ENCODE measurements at regions not wholly inside any gene's neighbourhood (a gene's known extent, or its start where the extent isn't known, plus 50 kb on each side); places are given as distances from the start of the nearest gene placed in this dataset.

DNA sequence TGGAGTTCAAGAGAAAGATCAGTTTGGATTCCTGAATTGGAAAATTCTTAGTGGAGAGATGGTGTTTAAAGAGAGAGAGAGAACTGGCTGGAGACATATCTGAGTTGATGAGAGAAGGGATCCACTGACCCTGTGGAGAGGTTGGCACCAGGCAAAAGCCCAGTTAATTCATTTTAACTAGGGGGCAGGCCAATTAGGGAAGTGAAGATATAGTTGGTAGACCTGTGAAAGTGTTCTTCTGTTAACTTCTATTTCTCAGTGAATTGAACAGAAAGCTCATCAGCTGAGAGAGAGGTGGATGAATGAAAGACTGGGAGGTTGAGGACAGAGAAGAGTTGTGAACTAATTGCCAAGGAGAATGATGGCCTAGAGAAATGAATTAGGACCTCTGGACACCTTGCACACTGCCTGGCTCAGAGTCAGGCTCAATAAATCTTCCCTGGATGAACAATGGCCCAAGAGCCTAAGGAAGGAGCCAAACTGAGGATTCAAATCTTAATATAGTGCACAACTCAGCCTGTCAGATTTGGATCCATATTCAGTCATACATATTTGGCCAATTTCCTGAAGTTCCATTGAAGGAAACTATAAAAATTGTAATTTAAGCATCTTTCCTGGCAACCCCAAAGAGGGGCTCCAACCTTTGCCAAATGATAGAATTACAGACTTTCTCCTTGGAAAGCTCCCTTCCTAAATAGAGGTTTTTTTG, 82.2 kb upstream of the RMDN2 start:
- DNase-seq = no peak

GRCh38 chr2:37843556-37843955, 81.5 kb upstream of the RMDN2 start:
- no peak for DNase-seq

- DNase-seq = no peak
Observed at GRCh38 chr2:37846207-37846606, 78.9 kb upstream of the RMDN2 start.

DNA sequence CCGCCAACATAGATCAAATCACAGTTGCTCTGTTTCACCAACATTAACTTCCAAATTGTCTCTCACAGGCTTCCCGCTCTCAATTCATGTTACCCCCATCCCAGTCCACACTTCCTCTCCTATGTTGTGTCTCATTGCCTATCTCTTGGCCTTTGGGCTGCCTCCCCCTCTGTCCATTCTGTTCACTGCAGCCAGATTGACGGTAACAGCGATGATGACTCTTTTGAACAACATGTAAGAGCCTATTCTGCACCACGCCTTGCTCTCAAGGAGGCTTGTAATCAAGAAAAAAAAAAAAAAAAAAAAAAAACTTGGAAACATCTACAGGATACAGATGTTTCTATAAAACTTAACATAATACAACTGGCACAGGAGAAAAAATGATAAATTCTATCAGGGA, 77.3 kb upstream of the RMDN2 start:
- DNase-seq = no peak

DNA sequence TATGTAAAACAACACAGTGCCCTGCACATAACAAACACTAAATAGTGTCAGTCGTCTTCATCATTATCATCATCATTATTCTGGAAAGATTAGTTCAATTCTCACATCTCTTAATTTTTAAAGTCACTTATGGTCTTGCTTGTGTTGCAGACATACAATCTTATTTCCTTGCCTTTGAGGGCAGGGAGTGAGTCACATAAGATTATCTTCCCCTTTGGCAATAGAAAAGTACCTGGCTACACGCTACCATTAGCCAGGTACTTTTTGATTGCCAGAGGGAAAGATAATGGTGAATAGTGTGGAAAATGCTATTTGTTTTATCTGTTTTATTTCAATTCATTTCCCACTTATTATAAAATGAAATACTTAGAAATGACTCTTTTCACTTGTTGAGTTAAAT, 76.6 kb upstream of the RMDN2 start:
- DNase-seq = no peak

DNA sequence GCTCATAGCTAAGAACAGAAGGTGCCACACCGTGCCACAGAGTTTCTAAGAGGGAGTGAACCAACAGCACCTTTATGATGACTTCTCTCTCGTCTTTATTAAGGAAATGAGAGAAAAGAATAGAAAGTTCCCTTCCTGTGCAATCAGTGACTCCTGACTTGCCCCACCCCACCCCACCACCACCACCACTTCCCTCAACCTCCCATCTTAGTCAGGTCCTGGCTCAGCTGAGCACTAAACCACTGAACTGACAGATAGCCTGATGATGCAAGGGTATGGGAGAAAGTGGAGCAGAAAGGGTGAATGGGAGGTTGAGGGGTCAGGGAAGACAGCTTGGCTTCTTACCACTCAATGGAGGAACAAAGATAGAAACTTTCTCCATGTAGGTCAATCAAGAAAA, 75.2 kb upstream of the RMDN2 start:
- DNase-seq = no peak

- DNase-seq = no peak
Observed at GRCh38 chr2:37851428-37851827, 73.7 kb upstream of the RMDN2 start.

GRCh38 chr2:37851828-37852584, 73.1 kb upstream of the RMDN2 start:
- no peak for DNase-seq

- DNase-seq = no peak
Observed at GRCh38 chr2:37852585-37853014, 72.5 kb upstream of the RMDN2 start.

DNA sequence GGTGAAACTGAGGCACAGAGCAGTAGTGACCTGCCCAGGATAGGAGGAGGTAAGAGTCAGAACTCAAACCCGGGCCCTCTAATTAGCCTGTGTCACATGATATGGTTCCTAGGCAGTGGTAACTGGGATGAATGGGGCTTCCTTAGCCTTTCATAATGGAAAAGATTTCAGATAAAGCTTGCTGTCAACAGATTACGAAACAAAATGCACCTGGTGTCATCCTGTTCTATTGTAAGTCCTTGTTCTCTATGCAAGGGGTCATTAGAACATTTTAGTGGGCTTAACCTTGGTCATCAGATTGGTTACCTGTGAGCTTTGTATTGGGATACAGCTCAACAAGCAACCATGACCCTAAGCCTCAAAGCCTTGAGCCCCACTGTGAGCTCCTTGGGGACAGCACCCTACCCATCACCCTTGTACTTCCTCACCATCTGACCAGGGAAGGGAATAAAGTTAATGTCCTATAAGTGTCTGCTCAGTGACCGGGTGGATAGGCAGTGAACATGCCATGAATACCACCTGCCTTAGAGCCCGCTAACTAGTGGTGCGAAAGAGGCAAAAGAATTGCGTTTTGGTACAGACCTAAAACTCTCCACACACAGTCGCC, 70.3 kb upstream of the RMDN2 start:
- no peak for DNase-seq

DNA sequence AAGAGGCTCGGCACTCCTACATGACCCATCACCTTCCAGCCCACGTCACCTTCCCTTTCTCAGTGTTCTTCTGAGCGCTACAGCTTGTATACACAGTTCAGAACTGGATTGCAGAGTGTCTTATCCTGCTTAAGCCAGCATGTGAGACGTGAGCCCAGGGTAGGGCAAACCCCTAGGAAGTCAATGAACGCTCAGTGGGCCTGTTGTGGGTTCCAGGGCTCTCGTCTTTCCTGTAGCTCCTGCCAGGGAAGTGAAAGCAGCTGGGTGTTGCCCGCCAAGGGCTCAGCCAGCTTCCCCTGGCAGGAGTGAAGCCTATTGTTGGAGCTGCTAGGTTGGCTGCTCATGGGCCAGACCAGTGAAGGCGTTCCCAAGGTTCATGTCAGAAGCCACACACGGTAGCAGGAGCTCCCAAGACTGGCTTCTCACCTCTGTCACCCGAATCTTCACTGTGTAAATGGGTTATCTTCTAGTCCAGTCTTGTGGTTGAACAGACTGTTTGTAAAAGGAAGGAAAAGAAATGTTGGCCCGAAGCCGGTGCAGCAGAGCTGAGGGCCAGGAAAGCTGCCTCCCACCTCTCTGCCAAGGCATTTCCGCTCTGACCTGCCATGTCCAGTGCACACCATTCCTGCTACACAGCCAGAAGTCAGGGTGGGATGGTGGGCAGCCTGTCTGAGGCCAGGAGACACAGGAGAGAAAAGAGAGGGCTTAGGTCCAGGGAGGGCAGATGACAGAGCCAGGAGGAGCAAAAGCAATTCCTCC, 69.6 kb upstream of the RMDN2 start:
- no peak for DNase-seq

DNA sequence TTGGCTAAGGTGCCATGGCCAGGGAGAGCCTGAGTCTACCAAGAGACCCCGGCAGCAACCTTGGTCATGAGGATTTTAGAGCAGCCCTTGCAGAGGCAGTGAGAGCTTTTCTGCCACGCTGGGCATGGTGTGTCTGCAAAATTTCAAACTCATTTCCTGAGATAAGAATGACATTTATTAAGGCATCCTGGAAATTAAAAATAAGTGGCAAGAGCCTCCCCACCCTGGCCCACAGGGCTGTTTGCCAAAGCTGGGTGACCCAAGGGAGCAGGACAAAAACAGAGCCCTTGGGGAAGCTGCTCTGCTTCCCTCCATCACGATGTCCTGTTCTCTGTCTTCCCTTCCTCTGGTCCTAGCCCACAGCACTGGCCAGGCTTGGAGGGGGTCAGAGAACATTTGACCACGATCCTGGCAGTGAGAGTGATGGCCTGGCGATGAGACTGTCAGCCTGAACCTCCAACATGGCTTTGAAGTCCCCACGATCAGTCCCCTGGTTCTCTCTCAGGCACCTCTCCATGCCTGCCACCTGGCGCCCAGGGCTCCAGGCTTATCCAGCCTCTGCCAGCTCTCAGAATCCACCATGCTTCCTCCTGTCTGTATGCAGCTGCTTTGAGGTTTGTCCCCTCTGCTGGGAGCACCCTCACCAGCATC, 68.9 kb upstream of the RMDN2 start:
- no peak for DNase-seq

- no peak for DNase-seq
Observed at GRCh38 chr2:37857575-37858399, 67.3 kb upstream of the RMDN2 start.

DNA sequence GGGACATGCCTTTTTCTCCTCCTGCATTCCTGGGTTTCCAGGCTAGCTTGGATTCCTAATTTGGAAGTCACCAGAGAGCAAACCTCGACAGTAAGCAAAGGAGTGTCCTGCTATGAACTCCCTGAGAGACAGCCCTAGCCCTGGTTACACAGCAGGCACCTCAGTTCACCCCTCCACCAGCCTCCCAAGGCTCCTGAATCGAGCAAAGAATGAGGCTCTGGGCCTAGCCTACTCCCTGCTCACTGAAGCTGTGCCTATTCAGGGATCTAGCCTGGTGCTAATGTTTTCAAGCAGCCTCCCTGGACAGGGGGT, 66.7 kb upstream of the RMDN2 start:
- no peak for DNase-seq

DNA sequence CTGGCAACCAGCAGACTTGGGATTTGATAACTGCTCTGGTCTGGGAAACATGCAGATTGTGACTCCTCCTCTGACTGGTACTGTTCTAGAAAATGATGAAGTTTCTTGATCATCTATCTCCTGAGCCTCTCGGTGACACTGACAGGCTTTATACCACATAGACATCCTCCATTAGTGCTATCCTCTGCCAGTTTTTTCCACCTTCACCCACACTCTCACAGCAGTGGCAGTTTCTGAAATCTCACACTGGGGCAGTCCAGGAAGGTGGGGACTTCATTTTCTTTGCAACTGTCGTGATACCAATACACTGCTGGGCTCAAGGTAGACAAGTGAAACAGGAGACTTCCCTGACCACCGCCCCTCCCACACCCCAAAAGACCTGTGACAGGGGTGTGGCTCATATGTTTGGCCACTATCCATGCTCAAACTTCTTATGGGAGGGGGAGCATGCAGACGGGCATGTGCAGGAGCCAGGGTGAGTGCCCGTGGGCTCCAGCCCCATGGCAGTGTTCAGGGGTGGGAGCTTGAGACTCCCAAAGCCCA, 66.3 kb upstream of the RMDN2 start:
- no peak for DNase-seq

GRCh38 chr2:37862620-37863019, 62.5 kb upstream of the RMDN2 start:
- DNase-seq = no peak

- DNase-seq = no peak
Observed at GRCh38 chr2:37864217-37864616, 60.9 kb upstream of the RMDN2 start.

DNA sequence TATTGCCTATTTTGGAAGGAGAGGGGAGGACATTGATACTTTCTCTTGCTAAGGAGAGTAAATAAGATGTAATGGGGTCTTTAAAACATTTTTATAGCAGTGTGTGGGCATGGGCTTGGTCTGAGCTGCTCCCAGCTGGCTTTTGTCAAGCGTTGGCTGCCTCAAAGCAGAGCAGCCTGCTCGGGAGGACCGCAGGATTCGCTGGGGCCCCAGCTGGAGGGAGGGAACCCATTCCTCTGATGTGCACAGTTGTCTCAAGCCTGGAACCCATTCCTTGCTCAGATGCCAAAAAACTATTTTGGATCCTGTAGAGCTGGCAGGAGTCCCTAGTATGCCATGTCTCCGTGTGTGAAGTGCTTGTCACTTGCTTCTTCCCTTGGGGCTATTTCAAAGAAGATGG, 59.4 kb upstream of the RMDN2 start:
- DNase-seq = no peak

DNA sequence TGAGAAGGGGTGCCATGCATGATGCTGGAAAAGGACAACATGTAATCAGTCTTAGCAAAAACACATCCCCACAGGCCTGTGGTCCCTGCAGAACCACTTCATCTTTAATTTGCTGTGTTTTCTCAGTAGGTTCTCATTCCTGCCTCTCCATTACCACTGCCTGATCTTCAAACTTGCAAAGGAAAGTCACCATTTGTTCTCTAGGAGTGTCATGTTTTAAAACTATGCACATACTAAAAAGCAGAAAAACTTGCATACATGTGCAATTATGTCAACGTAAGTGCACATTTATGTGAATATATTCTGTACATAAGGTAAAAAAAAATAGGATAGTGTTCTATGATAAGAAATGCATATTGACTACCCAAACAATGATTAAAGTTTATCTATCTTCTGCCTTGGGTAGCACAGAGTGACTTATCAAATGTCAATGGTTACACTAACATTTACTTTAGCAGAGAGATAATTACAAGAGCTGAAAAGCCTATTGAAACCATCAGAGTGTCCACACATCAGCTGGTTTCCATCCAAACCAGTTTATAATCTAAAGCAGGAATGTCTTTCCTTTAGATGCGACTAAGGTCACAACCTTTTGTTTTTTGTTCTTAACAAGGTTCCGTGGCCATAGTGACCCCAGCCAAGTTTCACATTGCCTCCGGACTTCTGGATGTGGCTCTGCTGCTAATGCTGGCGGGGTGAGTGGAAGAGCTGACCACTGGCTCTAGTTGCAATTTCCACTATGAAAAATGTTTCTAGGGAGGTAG, 58.7 kb upstream of the RMDN2 start:
- no peak for DNase-seq

- DNase-seq = no peak
Observed at GRCh38 chr2:37867166-37867565, 57.9 kb upstream of the RMDN2 start.

GRCh38 chr2:37868866-37869265, 56.2 kb upstream of the RMDN2 start:
- no peak for DNase-seq

Measured in GF-D8 (cell line).